Smooth muscle cell (in vitro differentiated cells): ENCODE measurements at regions not wholly inside any gene's neighbourhood (a gene's known extent, or its start where the extent isn't known, plus 50 kb on each side); places are given as distances from the start of the nearest gene placed in this dataset.

Experiments
- DNase-seq: peaks from one replicate; lab custom pipeline; 2025; ENCODE audit not compliant: unreplicated experiment; lab: John Stamatoyannopoulos, UW
- H2AFZ ChIP-seq: fragments of 200-600 bp; sonication (generic); 2 replicates; pipeline ENCODE4 v1.6.0; 2016; ENCODE audit warnings: antibody characterized with exemption, low read depth, mild to moderate bottlenecking
- H3F3A ChIP-seq: fragments of 200-600 bp; sonication (generic); 2 replicates; pipeline ENCODE4 v1.6.0; 2017; ENCODE audit warnings: antibody characterized with exemption, low read depth
- H3K27ac ChIP-seq: fragments of 200-600 bp; sonication (generic); 2 replicates; pipeline ENCODE4 v1.5.1; 2016; ENCODE audit warnings: low read depth, mild to moderate bottlenecking
- H3K27me3 ChIP-seq: fragments of 200-600 bp; sonication (generic); 2 replicates; pipeline ENCODE4 v1.6.1; 2016; ENCODE audit warnings: low read depth, mild to moderate bottlenecking
- H3K36me3 ChIP-seq: fragments of 200-600 bp; sonication (generic); 2 replicates; pipeline ENCODE4 v1.5.1; 2016; ENCODE audit warnings: low read depth
- H3K4me1 ChIP-seq: fragments of 200-600 bp; sonication (generic); 2 replicates; pipeline ENCODE4 v1.5.1; 2016; ENCODE audit warnings: low read depth
- H3K4me2 ChIP-seq: fragments of 200-600 bp; sonication (generic); 2 replicates; pipeline ENCODE4 v1.6.0; 2016; ENCODE audit warnings: mild to moderate bottlenecking
- H3K4me3 ChIP-seq: fragments of 200-600 bp; sonication (generic); 2 replicates; pipeline ENCODE4 v1.5.1; 2016; ENCODE audit warnings: mild to moderate bottlenecking
- H3K79me2 ChIP-seq: fragments of 200-600 bp; sonication (generic); 2 replicates; pipeline ENCODE4 v1.6.0; 2016; ENCODE audit warnings: low read depth, mild to moderate bottlenecking
- H3K9ac ChIP-seq: fragments of 200-600 bp; sonication (generic); 2 replicates; pipeline ENCODE4 v1.6.0; 2016; ENCODE audit warnings: low read depth
- H3K9me3 ChIP-seq: fragments of 200-600 bp; sonication (generic); replicated peaks from 2 replicates; pipeline ENCODE4 v1.5.1; 2016; ENCODE audit warnings: low read depth
- H4K20me1 ChIP-seq: fragments of 200-600 bp; sonication (generic); 2 replicates; pipeline ENCODE4 v1.6.0; 2016; ENCODE audit warnings: low read depth
- WGBS: methylation state at CpG from one replicate; pipeline ENCODE4 v1.1.7; 2016; ENCODE audit warnings: low lambda C conversion rate; 5-methylcytosine and 5-hydroxymethylcytosine counted together
- TF ChIP-seq, protein P1 (sequence below): fragments of 200-600 bp; sonication (generic); IDR thresholded peaks from 2 replicates; pipeline ENCODE4 v1.5.1; 2017; ENCODE audit warnings: borderline replicate concordance, mild to moderate bottlenecking, antibody characterized with exemption; ENCODE audit not compliant: insufficient read depth, poor library complexity, severe bottlenecking

DNA sequence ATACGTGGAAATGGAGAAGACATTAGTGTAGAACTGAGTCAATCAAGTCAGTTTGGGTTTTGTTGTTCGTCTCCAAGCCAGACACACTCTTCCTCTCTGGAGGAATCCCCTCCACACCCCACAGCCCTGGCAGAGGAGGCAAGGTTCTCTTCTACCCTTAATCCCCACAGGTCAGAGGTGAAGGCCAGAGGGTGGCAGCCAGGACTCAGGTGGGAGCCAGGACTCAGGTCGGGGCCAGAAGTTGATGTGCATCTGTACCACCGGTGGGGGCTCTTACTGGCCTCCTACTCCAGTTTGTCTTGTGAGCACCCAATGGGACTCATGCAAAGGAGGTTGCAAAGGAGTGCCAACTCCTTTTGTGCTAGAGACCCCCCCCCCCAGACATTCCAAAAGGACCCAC, 126.4 kb downstream of the TBXT start:
- Histone ChIP-seq H2AFZ (no peak overlapping the region), H3K4me2 (no peak overlapping the region)
- 96% methylated on average over 4 of the region's 4 CpGs for WGBS

DNA sequence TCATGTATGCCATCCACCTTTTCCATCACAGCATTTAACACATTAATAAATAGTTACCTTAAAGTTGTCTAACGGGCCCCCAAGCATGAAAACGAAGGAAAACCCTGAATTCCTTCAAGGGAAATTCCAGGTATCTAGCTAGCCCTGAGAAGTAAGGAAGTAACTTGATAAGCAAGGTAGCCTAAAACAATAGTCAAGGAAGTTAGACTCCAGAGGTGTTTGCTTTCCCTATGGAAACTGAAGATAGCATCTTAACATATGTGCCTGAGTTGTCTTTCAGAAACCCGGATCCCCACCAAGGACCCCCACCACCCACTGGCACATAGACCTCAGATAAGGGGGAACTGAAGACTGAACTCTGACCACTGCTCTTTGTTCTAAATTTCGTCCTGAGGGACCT, 127.4 kb downstream of the TBXT start:
- Histone ChIP-seq H4K20me1 (no peaks in the 10 kb centered on the region), H3K4me3 (no peak overlapping the region), H3K36me3 (no peaks in the 10 kb centered on the region), H3K27me3 (no peaks in the 10 kb centered on the region), H3F3A (peaks cover 4% of the 10 kb centered on the region), H3K9me3 (no peaks in the 10 kb centered on the region), H2AFZ (no peak overlapping the region), H3K4me1 (no peaks in the 10 kb centered on the region), H3K9ac (no peak overlapping the region), H3K79me2 (no peaks in the 10 kb centered on the region), H3K27ac (no peak overlapping the region), H3K4me2 (no peak overlapping the region)
- TF ChIP-seq, protein P1, sequence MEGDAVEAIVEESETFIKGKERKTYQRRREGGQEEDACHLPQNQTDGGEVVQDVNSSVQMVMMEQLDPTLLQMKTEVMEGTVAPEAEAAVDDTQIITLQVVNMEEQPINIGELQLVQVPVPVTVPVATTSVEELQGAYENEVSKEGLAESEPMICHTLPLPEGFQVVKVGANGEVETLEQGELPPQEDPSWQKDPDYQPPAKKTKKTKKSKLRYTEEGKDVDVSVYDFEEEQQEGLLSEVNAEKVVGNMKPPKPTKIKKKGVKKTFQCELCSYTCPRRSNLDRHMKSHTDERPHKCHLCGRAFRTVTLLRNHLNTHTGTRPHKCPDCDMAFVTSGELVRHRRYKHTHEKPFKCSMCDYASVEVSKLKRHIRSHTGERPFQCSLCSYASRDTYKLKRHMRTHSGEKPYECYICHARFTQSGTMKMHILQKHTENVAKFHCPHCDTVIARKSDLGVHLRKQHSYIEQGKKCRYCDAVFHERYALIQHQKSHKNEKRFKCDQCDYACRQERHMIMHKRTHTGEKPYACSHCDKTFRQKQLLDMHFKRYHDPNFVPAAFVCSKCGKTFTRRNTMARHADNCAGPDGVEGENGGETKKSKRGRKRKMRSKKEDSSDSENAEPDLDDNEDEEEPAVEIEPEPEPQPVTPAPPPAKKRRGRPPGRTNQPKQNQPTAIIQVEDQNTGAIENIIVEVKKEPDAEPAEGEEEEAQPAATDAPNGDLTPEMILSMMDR: no peak
- WGBS: 64% methylated on average over 4 of the region's 4 CpGs
- DNase-seq: no peak

More for the DNA sequence above, 126.4 kb downstream of the TBXT start:
- Histone ChIP-seq H3K9ac (no peak overlapping the region), H3K36me3 (no peaks in the 10 kb centered on the region), H3K4me1 (peaks cover 4% of the 10 kb centered on the region), H3F3A (peaks cover 9% of the 10 kb centered on the region), H3K27ac (no peak overlapping the region), H3K27me3 (no peaks in the 10 kb centered on the region), H4K20me1 (no peaks in the 10 kb centered on the region), H3K79me2 (no peaks in the 10 kb centered on the region), H3K9me3 (no peaks in the 10 kb centered on the region), H3K4me3 (no peak overlapping the region)
- TF ChIP-seq, protein P1: no peak
- DNase-seq: no peak

DNA sequence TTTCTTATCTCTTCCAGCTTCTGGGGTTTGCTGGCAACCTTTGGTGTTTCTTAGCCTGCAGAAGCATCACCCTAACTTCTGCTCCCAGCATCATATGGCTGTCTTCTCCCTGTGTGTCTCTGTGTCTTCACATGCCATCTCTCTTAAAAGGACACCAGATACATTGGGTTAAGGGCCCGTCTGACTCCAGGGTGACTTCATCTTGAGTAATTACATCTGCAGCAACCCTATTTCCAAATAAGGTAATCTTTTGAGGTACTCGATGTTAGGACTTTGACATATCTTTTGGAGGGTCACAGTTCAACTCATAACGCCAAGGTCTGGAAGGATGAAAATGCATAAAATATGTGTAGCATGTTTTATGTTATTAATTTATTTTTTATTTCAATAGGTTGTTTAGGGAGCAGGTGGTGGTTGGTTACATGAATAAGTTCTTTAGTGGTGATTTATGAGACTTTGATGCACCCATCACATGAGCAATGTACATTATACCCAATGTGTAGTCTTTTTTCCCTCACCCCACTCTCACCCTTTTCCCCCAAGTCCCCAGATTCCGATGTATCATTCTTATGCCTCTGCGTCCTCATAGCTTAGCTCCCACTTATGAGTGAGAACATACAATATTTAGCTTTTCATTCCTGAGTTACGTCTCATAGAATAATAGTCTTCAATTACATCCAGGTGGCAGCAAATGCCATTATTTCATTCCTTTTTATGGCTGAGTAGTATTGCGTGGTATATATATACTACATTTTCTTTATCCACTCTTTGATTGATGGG, 131.1 kb downstream of the TBXT start:
- Histone ChIP-seq H3K9me3 (no peaks in the 10 kb centered on the region), H3F3A (no peaks in the 10 kb centered on the region), H3K27me3 (no peaks in the 10 kb centered on the region), H3K4me1 (no peaks in the 10 kb centered on the region), H3K79me2 (no peaks in the 10 kb centered on the region), H2AFZ (no peak overlapping the region), H4K20me1 (no peaks in the 10 kb centered on the region), H3K36me3 (no peaks in the 10 kb centered on the region), H3K9ac (no peak overlapping the region), H3K4me3 (no peak overlapping the region), H3K27ac (no peak overlapping the region), H3K4me2 (no peak overlapping the region)
- WGBS: 84% methylated on average over 7 of the region's 7 CpGs
- TF ChIP-seq, protein P1: no peak
- no peak for DNase-seq
